ENCODE measurements at regions not wholly inside any gene's neighbourhood (a gene's known extent, or its start where the extent isn't known, plus 50 kb on each side); places are given as distances from the start of the nearest gene placed in this dataset.
"Not testable (repeated sequence)": the region's sequence is repeated elsewhere in the genome, so short reads cannot be mapped to it uniquely, and the experiment has no call there.

DNA sequence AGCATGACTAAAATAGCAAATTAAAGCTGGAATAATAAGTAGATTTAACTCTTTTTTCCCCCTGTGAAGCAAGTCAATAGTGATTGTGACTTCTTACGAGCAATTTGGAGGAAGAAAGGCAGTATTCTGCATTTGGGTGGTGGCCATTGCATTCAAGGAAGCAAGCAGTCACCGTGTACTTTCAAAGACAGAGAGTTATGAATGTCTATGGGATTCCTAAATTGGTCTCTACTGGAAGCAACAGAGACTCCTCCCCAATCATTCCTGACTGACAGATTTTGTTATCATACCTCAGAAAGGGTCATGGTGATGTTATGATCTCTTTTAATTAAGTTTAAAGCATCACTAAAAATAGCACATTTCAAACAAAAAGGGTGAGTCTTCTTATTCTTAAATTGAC lies 287.2 kb upstream of the KITLG start:
- in situ Hi-C loops (cut with MboI; ENCODE audit: low sequenced_read_pairs): no loop called here

DNA sequence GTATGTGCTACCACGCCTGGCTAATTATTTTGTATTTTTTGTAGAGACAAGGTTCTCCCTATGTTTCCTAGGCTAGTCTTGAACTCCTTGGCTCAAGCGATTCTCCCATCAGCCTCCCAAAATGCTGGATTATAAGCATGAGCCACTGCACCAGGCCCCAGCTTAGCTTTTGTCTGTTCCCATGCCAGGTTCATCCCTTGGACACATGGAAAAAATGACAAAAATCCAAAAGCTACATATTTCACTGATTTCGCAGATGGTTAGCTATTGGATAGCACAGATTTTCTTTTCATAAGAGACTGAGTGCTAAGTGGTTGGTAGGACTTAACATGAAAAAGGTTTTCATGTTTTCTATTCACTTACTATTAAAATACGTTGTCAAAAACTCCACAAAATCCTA lies 286.6 kb upstream of the KITLG start:
- in situ Hi-C loops (cut with MboI; ENCODE audit: low sequenced_read_pairs): no loop called here

DNA sequence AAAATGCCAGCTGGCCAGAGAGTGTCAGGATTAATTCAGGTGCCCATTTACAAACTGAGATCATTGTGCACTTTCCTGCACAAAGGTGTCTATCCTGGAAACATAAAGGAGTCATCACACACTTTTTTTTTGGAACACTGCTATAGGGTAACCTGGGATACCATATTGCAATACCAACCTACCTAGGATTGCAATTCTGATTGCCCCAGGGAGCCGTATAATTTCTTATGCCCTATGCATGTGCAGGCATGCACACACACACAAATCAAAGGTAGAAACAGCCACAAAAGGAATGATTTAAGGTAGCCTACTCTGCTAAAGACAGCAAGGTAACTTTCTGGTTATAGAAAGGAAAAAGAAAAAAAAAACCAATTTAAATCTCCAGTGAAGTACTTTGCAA lies 285.3 kb upstream of the KITLG start:
- in situ Hi-C loops (cut with MboI; ENCODE audit: low sequenced_read_pairs): no loop called here

DNA sequence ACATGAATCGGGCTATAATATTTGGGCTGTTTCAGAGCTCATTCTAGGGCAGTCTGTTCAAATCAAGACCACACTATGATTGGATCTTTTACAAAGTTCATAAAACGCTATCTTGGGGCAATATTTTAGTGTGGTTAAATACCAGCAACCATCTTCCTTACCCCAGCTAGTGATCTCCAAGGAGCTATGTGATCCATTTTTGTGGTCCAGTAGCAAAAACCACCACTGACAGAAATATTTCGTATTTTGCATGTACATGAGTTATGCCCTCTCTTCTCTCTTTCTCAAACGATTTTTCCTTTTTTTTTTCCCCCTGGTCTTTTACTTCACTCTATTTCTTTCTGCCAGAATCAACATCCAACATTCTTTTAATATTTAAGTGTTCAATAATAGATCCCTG lies 280.6 kb upstream of the KITLG start:
- in situ Hi-C loops (cut with MboI; ENCODE audit: low sequenced_read_pairs): no loop called here

DNA sequence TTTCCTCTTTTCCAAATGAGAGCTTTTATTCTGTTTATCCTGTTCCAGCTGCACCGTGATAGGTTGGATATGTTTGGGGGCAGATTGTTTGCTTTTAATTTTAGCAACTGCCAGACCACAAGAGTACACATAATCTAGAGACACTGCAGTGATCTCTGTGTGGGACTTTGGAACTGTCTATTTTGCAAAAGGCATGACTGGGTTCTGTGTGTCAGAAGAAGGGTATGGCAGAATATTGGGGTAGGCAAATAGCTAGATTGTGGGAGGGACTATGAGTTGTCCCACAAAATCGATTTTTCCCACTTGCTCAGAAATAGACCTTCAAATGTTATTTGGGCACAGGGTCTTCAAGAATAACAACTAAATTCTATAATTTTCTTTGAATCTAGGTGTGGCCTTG lies 275.9 kb upstream of the KITLG start:
- in situ Hi-C loops (cut with MboI; ENCODE audit: low sequenced_read_pairs): no loop called here

- in situ Hi-C loops (cut with MboI; ENCODE audit: low sequenced_read_pairs): no loop called here
Measured at GRCh38 chr12:88855301-88855700, 275.0 kb upstream of the KITLG start.

DNA sequence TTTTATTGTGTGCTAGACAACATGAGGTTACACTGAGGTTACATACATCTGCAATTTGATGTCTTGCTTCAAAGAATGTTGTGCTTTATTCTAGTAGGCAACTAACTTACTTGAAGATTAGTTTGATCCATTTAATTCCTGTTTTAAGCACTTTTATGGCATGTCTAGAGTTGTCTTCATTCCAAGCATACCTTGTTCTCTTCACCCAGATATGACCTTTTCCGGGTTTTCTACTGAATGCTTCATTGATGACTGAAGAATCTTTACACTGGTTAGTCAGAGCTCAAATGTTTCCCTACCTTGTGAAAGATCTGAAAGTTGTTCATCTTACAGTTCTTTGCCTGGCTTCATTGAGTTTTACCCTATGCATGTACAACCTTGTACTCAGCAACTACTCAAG lies 274.0 kb upstream of the KITLG start:
- in situ Hi-C loops (cut with MboI; ENCODE audit: low sequenced_read_pairs): no loop called here

GRCh38 chr12:88847246-88847645 lies 267.0 kb upstream of the KITLG start:
- in situ Hi-C loops (cut with MboI; ENCODE audit: low sequenced_read_pairs): not testable (repeated sequence)

- in situ Hi-C loops (cut with MboI; ENCODE audit: low sequenced_read_pairs): no loop called here
Measured at GRCh38 chr12:88844426-88844825, 264.2 kb upstream of the KITLG start.

GRCh38 chr12:88842314-88842713 lies 262.0 kb upstream of the KITLG start:
- in situ Hi-C loops (cut with MboI; ENCODE audit: low sequenced_read_pairs): no loop called here

DNA sequence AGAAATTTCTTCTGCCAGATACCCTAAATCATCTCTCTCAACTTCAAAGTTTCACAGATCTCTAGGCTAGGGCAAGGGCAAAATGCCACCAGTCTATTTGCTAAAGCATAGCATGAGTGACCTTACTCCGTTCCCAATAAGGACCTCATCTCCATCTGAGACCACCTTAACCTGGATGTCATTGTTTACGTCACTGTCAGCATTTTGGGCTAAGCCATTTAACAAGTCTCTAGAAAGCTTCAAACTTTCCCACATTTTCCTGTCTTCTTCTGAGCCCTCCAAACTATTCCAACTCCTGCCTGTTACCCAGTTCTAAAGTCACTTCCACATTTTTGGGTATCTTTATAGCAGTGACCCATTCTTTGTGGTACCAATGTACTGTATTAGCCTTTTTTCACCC lies 259.2 kb upstream of the KITLG start:
- in situ Hi-C loops (cut with MboI; ENCODE audit: low sequenced_read_pairs): no loop called here

GRCh38 chr12:88836156-88836555 lies 255.9 kb upstream of the KITLG start:
- in situ Hi-C loops (cut with MboI; ENCODE audit: low sequenced_read_pairs): no loop called here

DNA sequence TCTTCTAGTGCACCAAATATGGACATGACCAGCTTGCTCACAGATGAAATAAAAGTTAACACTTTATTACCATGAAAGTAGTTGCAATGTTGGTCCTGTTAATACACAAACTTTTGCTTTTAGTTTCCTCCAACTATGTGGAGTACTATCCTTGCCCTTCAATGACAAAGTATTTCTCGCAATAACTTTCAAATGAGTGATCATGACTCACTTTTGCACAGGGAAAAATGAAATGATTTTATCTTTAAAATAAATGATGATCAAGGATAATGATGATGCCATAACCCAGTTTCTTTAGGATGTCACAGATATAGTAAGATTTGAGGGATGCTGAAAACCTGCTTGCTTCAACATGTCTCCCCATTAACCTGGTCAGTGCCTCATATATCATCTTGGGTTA lies 254.0 kb upstream of the KITLG start:
- in situ Hi-C loops (cut with MboI; ENCODE audit: low sequenced_read_pairs): no loop called here

DNA sequence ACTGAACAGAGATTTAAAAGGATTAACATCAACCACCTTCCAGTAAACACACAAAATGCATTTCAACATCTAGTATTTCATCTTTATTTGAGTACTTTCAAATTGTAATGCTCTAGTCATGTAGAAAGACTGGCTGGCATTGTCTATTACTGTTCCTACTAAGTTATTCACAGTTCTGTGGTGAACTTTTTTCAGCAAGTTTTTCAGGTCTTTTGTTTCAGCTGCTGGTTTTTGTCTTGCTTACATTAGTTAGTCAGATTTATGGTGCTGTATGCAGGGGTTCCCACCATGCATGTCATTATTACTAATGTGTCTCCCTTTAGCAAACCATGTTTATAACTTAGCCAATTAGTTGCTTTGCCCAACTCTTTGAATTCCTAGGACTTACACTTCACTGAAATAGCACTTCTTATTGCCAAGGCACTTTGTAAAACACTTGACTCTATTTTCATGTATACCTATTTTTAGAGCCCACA lies 253.4 kb upstream of the KITLG start:
- in situ Hi-C loops (cut with MboI; ENCODE audit: low sequenced_read_pairs): no loop called here

DNA sequence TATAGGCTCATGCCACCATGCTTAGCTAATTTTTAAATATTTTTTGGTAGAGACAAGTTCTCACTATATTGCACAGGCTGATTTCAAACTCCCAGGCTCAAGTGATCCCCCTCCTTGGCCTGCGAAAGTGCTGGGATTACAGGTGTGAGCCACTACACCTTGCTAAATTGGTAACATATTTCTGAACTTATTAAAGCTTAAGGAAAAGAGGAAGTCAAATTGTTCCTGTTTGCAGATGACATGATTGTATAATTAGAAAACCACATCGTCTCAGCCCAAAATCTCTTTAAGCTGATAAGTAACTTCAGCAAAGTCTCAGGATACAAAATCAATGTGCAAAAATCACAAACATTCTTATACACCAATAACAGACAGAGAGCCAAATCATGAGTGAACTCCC lies 248.3 kb upstream of the KITLG start:
- in situ Hi-C loops (cut with MboI; ENCODE audit: low sequenced_read_pairs): not testable (repeated sequence)

DNA sequence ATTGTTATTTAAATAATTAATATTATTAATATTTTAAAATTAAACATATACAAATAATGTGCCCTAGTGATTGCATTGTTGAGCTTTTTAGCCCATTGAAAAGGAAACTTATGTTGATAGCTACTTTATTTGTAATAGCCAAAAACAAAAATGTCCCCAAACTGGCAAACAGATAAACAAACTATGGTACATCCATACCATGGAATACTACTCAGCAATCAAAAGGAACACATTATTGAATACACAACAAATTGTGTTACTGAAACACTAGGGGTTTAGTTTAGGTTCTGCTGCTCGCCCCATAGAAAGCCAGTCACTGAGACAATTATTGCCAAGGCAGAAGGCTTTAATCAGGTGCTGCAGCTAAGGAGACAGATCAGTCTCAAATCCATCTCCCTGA lies 239.7 kb upstream of the KITLG start:
- in situ Hi-C loops (cut with MboI; ENCODE audit: low sequenced_read_pairs): no loop called here

DNA sequence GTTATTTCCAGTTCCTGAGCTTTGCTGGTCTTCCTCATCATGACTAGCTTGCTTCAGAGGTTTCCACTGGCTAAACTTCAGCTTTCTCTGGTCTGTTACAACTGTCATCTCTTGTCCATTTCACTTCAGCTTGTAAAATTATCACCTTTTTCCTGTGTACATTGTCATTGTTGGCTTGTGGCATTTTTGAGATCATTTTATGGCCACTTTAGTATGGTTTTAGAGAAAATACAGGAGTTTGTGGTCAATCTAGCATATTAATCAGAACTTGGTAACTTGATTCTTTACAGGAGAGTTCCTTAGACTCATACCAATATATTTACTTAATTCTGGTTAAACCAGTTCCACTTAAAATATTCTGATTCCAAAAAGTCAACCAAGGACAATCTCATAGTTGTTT lies 235.9 kb upstream of the KITLG start:
- in situ Hi-C loops (cut with MboI; ENCODE audit: low sequenced_read_pairs): no loop called here

- in situ Hi-C loops (cut with MboI; ENCODE audit: low sequenced_read_pairs): no loop called here
Measured at GRCh38 chr12:88814779-88815178, 234.5 kb upstream of the KITLG start.

- in situ Hi-C loops (cut with MboI; ENCODE audit: low sequenced_read_pairs): no loop called here
Measured at GRCh38 chr12:88812610-88813009, 232.3 kb upstream of the KITLG start.

DNA sequence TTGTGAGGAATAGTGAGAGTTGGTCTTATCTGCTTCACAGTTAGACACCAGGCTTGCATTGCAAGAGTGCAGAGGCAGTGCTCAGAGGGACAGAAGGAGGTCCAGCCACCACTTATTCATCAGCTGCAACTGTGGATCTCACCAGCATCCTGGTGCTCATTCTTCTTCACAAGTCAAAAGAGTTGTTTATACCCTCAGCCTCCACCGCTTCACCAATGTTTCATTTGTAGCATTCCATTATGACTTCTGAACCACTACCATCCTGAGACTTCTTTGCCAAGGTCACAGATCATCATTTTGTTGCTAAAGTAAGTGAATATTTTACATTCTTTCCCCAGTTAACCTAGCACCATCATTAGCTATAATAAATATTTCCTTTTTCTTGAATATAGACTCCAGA lies 230.5 kb upstream of the KITLG start:
- in situ Hi-C loops (cut with MboI; ENCODE audit: low sequenced_read_pairs): no loop called here

GRCh38 chr12:88809841-88810240 lies 229.6 kb upstream of the KITLG start:
- in situ Hi-C loops (cut with MboI; ENCODE audit: low sequenced_read_pairs): not testable (repeated sequence)

- in situ Hi-C loops (cut with MboI; ENCODE audit: low sequenced_read_pairs): no loop called here
Measured at GRCh38 chr12:88805692-88806091, 225.4 kb upstream of the KITLG start.

DNA sequence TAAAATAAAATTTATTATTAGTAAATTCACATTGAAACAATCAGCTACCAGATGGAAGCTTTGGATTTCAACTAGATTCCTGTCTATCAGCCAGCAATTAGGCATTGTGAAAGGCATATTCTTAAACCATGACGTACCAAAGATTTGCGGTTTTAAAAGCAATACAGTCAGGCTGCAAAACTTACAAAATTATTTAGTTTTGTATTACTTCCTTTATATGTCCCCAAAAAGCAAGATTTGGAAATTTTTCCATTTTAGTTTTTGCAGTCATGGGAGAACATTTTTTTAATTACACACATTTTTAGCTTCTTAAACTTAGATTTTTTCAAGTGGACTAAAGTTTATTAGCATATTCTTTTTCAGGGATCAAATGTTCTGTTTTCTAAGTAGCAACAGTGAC lies 225.0 kb upstream of the KITLG start:
- in situ Hi-C loops (cut with MboI; ENCODE audit: low sequenced_read_pairs): no loop called here
